Retinal pigment epithelial cell (primary cell): ENCODE measurements at regions not wholly inside any gene's neighbourhood (a gene's known extent, or its start where the extent isn't known, plus 50 kb on each side); places are given as distances from the start of the nearest gene placed in this dataset.

Experiments
- DNase-seq: peaks from one replicate; pipeline ENCODE4 v3.0.0-alpha.2; 2010; ENCODE audit warnings: low read depth
- H3K4me3 ChIP-seq: 2 replicates; pipeline ENCODE4 v1.5.1; 2011; ENCODE audit warnings: mild to moderate bottlenecking, low read length, control low read depth, moderate library complexity
- CTCF ChIP-seq: conservative IDR thresholded peaks from 2 replicates; pipeline ENCODE4 v1.5.1; 2011; ENCODE audit warnings: low read depth, low read length, control low read depth, inconsistent platforms

GRCh38 chr11:95711162-95711944 is 78.2 kb downstream of the FAM76B start:
- TF ChIP-seq CTCF, result no peak
- no peak overlapping the region for H3K4me3 ChIP-seq
- no peak for DNase-seq

GRCh38 chr11:95708681-95709080 is 80.9 kb downstream of the FAM76B start:
- TF ChIP-seq CTCF, result no peak
- DNase-seq, result no peak
- no peak overlapping the region for H3K4me3 ChIP-seq

GRCh38 chr11:95706974-95707387 is 82.6 kb downstream of the FAM76B start:
- DNase-seq, result no peak
- H3K4me3 ChIP-seq, result no peak overlapping the region
- no peak for TF ChIP-seq CTCF

- no peak overlapping the region for H3K4me3 ChIP-seq
- peak; percentile 73 for DNase-seq
- peak; percentile 98 for TF ChIP-seq CTCF
Measured at GRCh38 chr11:95705485-95706124, 84.0 kb downstream of the FAM76B start.

GRCh38 chr11:95704865-95705264 is 84.7 kb downstream of the FAM76B start:
- no peak for DNase-seq
- no peak for TF ChIP-seq CTCF
- no peak overlapping the region for H3K4me3 ChIP-seq

GRCh38 chr11:95703049-95703448 is 86.5 kb downstream of the FAM76B start:
- H3K4me3 ChIP-seq, result no peak overlapping the region
- no peak for TF ChIP-seq CTCF
- no peak for DNase-seq

GRCh38 chr11:95702526-95702925 is 87.1 kb downstream of the FAM76B start:
- peak; percentile 95 for DNase-seq

More at GRCh38 chr11:95702526-95702925, 87.1 kb downstream of the FAM76B start:
- H3K4me3 ChIP-seq, result no peak overlapping the region
- TF ChIP-seq CTCF, result no peak
